AG10803 (cell line): ENCODE measurements at regions not wholly inside any gene's neighbourhood (a gene's known extent, or its start where the extent isn't known, plus 50 kb on each side); places are given as distances from the start of the nearest gene placed in this dataset.

Experiments
- DNase-seq: peaks from one replicate; pipeline ENCODE4 v3.0.0; 2010; ENCODE audit warnings: low read depth
- H3K4me3 ChIP-seq: 2 replicates; pipeline ENCODE4 v1.5.1; 2011; ENCODE audit warnings: mild to moderate bottlenecking, low read length, control low read depth
- CTCF ChIP-seq: conservative IDR thresholded peaks from 2 replicates; pipeline ENCODE4 v1.5.1; 2011; ENCODE audit warnings: mild to moderate bottlenecking, low read length, control low read depth, inconsistent platforms

GRCh38 chr7:15801551-15801950 is 115.1 kb upstream of the MEOX2 start:
- no peak overlapping the region for H3K4me3 ChIP-seq
- DNase-seq, result peak; percentile 85
- TF ChIP-seq CTCF, result no peak

GRCh38 chr7:15801041-15801440 is 114.6 kb upstream of the MEOX2 start:
- DNase-seq, result peak; percentile 12
- H3K4me3 ChIP-seq, result no peak overlapping the region
- TF ChIP-seq CTCF, result no peak

GRCh38 chr7:15798081-15798480 is 111.6 kb upstream of the MEOX2 start:
- no peak overlapping the region for H3K4me3 ChIP-seq
- no peak for TF ChIP-seq CTCF
- no peak for DNase-seq

GRCh38 chr7:15795393-15795792 is 108.9 kb upstream of the MEOX2 start:
- no peak for DNase-seq
- no peak overlapping the region for H3K4me3 ChIP-seq
- no peak for TF ChIP-seq CTCF

- no peak for TF ChIP-seq CTCF
- DNase-seq, result no peak
- H3K4me3 ChIP-seq, result no peak overlapping the region
Observed at GRCh38 chr7:15794801-15795200, 108.3 kb upstream of the MEOX2 start.

- TF ChIP-seq CTCF, result no peak
- H3K4me3 ChIP-seq, result no peak overlapping the region
- no peak for DNase-seq
Observed at GRCh38 chr7:15784694-15785030, 98.2 kb upstream of the MEOX2 start.

- no peak overlapping the region for H3K4me3 ChIP-seq
- DNase-seq, result no peak
- no peak for TF ChIP-seq CTCF
Observed at GRCh38 chr7:15783987-15784693, 97.7 kb upstream of the MEOX2 start.
